ENCODE measurements at regions not wholly inside any gene's neighbourhood (a gene's known extent, or its start where the extent isn't known, plus 50 kb on each side); places are given as distances from the start of the nearest gene placed in this dataset.

- Mint-ChIP-seq H3K4me1 (no peaks in the 10 kb centered on the region), H3K9me3 (peaks cover 4% of the 10 kb centered on the region), H3K27me3 (ENCODE audit: low read depth) (no peaks in the 10 kb centered on the region), H3K27ac (no peak overlapping the region), H3K4me3 (no peak overlapping the region), H3K36me3 (ENCODE audit: low read depth) (no peaks in the 10 kb centered on the region)
- no peak for TF ChIP-seq CTCF (IDR thresholded peaks at IDR 0.05; ENCODE audit: unreplicated experiment in 3 of 3)
Observed at GRCh38 chr12:96143827-96144565, 50.2 kb upstream of the ELK3 start.

Data from nephron (organoid).